Smooth muscle cell of the brain vasculature (primary cell): ENCODE measurements at regions not wholly inside any gene's neighbourhood (a gene's known extent, or its start where the extent isn't known, plus 50 kb on each side); places are given as distances from the start of the nearest gene placed in this dataset.

ENCODE experiments used
- DNase-seq: peaks from one replicate; pipeline ENCODE4 v3.0.0-alpha.2; 2012; ENCODE audit warnings: low read depth, low spot score

- no peak for DNase-seq
Measured at GRCh38 chr5:68407311-68408239, 192.0 kb downstream of the PIK3R1 start.

- no peak for DNase-seq
Measured at GRCh38 chr5:68408345-68408871, 192.9 kb downstream of the PIK3R1 start.

- no peak for DNase-seq
Measured at GRCh38 chr5:68409259-68409658, 193.7 kb downstream of the PIK3R1 start.

- DNase-seq, result no peak
Measured at GRCh38 chr5:68411161-68411560, 195.6 kb downstream of the PIK3R1 start.

GRCh38 chr5:68415177-68416085 lies 199.9 kb downstream of the PIK3R1 start:
- DNase-seq, result no peak

- DNase-seq, result no peak
Measured at GRCh38 chr5:68416714-68417113, 201.2 kb downstream of the PIK3R1 start.

- no peak for DNase-seq
Measured at GRCh38 chr5:68418201-68418600, 202.6 kb downstream of the PIK3R1 start.

- no peak for DNase-seq
Measured at GRCh38 chr5:68418680-68419079, 203.1 kb downstream of the PIK3R1 start.

- no peak for DNase-seq
Measured at GRCh38 chr5:68419081-68419636, 203.6 kb downstream of the PIK3R1 start.

GRCh38 chr5:68419637-68420452 lies 204.3 kb downstream of the PIK3R1 start:
- DNase-seq, result peak; percentile 41

- no peak for DNase-seq
Measured at GRCh38 chr5:68420476-68421344, 205.2 kb downstream of the PIK3R1 start.

GRCh38 chr5:68421485-68422220 lies 206.1 kb downstream of the PIK3R1 start:
- DNase-seq, result no peak

- DNase-seq, result no peak
Measured at GRCh38 chr5:68423154-68423811, 207.7 kb downstream of the PIK3R1 start.

- no peak for DNase-seq
Measured at GRCh38 chr5:68424799-68425537, 209.4 kb downstream of the PIK3R1 start.

- DNase-seq, result no peak
Measured at GRCh38 chr5:68426586-68426985, 211.0 kb downstream of the PIK3R1 start.

- DNase-seq, result no peak
Measured at GRCh38 chr5:68428231-68428811, 212.8 kb downstream of the PIK3R1 start.

GRCh38 chr5:68429510-68429909 lies 214.0 kb downstream of the PIK3R1 start:
- DNase-seq, result no peak

GRCh38 chr5:68430279-68430678 lies 214.7 kb downstream of the PIK3R1 start:
- DNase-seq, result no peak
